GM19239 (cell line): ENCODE measurements at regions not wholly inside any gene's neighbourhood (a gene's known extent, or its start where the extent isn't known, plus 50 kb on each side); places are given as distances from the start of the nearest gene placed in this dataset.
"Not testable (repeated sequence)": the region's sequence is repeated elsewhere in the genome, so short reads cannot be mapped to it uniquely, and the experiment has no call there.

Experiments
- DNase-seq: peaks from one replicate; pipeline ENCODE4 v3.0.0; 2011; ENCODE audit warnings: low spot score; ENCODE audit not compliant: insufficient read length
- FAIRE-seq: peaks from 2 replicates; lab custom pipeline; 2011; peaks lifted over from hg19 to GRCh38; lab: Jason Lieb, UNC

GRCh38 chr4:53959343-53960120 lies 104.9 kb downstream of the CHIC2 start:
- DNase-seq (no peak), FAIRE-seq (no peak)

DNA sequence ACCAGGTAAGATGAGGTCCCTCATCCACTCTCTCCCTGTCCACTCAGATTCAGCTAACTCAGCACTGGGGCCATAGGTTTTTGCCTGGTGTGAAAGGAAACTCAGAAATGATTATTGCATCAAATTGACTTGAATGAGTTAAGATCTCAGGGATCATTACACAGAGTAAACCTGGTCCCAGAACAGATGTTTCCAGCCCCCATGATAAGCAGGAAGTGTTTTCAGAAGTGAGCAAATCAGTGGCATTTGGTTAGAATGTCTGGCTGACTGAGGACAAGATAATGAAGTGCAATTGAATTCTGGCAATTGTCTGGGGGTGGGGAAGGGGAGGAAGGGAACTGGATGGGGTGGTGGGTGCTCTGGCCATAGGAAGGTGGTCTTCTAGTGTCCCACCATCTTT lies 108.0 kb downstream of the CHIC2 start:
- FAIRE-seq (no peak), DNase-seq (no peak)

GRCh38 chr4:53956053-53956452 lies 108.4 kb downstream of the CHIC2 start:
- DNase-seq, result no peak
- FAIRE-seq, result no peak

GRCh38 chr4:53951414-53951813 lies 113.0 kb downstream of the CHIC2 start:
- FAIRE-seq (no peak), DNase-seq (no peak)

- no peak for DNase-seq
- no peak for FAIRE-seq
These were observed 120.9 kb downstream of the CHIC2 start for GRCh38 chr4:53943345-53944085.

DNA sequence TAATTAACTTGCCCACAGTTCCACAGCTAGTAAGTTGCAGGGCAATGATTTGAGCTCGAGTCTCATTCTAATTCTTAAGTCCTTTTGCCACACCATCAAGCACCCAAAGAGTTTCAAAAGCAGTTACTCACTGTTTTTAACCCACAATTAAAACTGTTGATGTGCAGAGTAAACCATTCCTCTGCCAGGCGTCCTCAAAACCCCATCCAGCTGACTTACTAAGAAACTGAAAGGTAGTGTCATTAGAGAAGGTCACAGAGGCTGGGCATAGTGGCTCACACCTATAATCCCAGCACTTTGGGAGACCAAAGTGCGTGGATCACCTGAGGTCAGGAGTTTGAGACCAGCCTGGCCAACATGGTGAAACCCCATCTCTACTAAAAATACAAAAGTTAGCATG lies 121.7 kb downstream of the CHIC2 start:
- DNase-seq (no peak), FAIRE-seq (no peak)

DNA sequence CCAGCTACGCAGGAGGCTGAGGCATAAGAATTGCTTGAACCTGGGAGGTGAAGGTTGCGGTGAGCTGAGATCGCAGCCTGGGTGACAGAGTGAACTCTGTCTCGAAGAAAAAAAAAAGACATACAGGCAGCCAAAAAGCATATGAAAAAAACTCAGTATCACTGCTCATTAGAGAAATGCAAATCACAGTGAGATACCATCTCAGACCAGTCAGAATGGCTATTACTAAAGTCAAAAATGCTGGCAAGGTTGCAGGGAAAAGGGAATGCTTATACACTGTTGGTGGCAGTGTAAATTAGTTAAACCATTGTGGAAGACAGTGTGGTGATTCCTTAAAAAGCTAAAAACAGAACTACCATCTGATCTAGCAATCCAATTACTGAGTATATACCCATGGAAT lies 123.1 kb downstream of the CHIC2 start:
- DNase-seq (no peak), FAIRE-seq (no peak)

DNA sequence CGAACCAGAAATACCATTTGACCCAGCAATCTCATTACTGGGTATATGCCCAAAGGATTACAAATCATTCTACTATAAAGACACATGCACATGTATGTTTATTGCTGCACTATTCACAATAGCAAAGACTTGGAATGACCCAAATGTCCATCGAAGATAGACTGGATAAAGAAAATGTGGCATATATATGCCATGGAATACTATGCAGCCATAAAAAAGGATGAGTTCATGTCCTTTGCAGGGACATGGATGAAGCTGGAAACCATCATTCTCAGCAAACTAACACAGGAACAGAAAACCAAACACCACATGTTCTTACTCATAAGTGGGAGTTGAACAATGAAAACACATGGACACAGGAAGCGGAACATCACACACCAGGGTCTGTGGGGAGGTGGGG lies 124.5 kb downstream of the CHIC2 start:
- DNase-seq, FAIRE-seq: not testable (repeated sequence)

DNA sequence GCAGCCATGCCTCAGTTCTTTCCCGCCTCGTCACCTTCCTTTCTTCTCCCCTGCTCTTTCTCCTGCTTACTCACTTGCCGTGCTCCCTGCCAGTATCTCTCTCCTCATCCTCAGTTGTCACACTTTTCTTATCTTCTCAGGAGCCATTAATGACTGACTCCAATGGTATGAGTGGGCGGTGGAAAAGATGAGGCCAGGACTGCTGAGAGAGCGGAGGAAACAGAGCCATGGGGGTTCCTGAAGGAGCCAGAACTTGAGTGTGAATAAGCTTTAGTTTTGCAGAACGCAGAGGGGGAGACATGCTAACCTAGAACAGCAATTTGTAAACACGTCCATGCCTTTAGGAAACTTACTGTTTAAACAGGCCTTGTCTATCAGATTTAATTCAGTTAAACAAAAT lies 126.5 kb downstream of the CHIC2 start:
- DNase-seq, result no peak
- no peak for FAIRE-seq

GRCh38 chr4:53937327-53937726 lies 127.1 kb downstream of the CHIC2 start:
- FAIRE-seq, result no peak
- DNase-seq, result no peak

GRCh38 chr4:53935780-53936179 lies 128.6 kb downstream of the CHIC2 start:
- FAIRE-seq (no peak), DNase-seq (no peak)

- DNase-seq (no peak), FAIRE-seq (no peak)
These were observed 131.4 kb downstream of the CHIC2 start for GRCh38 chr4:53932796-53933610.

DNA sequence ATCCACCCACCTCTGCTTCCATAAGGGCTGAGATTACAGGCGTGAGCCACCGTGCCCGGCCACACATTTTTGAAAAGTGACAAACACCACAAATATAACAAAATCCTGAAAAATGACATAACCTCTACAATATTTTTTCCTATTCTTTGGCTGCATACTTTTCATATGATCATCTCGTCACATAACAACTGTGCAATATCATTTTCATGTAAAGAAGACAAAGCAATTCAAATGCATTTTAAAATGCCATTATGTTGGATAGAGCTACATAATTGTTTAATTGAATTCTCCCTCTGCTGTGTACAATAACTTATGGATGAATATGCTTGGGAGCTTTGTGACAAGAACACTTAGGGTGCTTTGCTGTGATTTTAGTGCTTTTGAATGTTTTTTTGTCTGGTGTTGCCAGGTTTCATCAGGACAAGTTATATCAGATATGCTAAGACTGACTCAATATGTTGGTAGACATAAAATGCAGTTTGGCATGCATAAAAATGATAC lies 132.9 kb downstream of the CHIC2 start:
- FAIRE-seq (no peak), DNase-seq (no peak)

GRCh38 chr4:53929955-53930798 lies 134.2 kb downstream of the CHIC2 start:
- FAIRE-seq (peak; percentile 97), DNase-seq (peak; percentile 37)

DNA sequence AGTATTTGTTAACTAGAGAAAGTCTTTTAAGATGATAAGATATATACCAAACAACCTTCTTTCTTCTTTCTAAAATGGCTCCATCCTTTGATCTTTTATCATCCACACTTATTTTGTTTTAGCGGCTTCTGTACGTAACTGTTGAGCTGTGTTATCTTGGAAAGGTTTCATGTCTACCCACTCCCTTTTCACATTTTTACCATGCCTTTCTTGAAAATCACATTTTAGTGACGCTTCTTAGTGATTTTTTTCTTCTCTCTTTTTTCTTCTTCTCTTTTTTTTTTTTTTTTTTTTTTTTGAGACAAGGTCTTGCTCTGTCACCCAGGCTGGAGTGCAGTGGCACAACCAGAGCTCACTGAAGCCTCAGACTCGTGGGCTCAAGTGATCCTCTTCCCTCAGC lies 135.1 kb downstream of the CHIC2 start:
- DNase-seq, result no peak
- FAIRE-seq, result no peak

DNA sequence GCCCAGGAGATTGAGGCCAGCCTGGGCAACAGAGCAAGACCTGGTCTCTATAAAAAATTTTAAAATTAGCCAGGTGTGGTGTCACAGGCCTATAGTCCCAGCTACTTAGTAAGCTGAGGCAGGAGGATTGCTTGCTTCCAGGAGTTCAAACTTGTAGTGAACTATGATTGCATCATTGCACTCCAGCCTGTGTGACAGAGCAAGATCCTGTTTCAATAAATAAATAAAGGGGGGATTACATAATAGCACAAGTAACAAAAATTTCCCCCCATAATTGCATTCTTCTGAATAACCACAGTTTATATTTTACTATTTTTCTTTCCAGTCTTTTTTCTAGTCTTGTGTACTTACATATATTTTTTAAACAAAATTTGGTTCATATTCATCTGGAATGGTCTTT lies 135.6 kb downstream of the CHIC2 start:
- FAIRE-seq (no peak), DNase-seq (no peak)

GRCh38 chr4:53925050-53925605 lies 139.3 kb downstream of the CHIC2 start:
- no peak for DNase-seq
- FAIRE-seq, result no peak

- FAIRE-seq (no peak), DNase-seq (no peak)
These were observed 139.9 kb downstream of the CHIC2 start for GRCh38 chr4:53924333-53925049.

GRCh38 chr4:53923921-53924320 lies 140.5 kb downstream of the CHIC2 start:
- DNase-seq (no peak), FAIRE-seq (no peak)
